ENCODE measurements at regions not wholly inside any gene's neighbourhood (a gene's known extent, or its start where the extent isn't known, plus 50 kb on each side); places are given as distances from the start of the nearest gene placed in this dataset.
A peak's percentile ranks its signal among the peaks of the same experiment; 100 is the strongest.

DNA sequence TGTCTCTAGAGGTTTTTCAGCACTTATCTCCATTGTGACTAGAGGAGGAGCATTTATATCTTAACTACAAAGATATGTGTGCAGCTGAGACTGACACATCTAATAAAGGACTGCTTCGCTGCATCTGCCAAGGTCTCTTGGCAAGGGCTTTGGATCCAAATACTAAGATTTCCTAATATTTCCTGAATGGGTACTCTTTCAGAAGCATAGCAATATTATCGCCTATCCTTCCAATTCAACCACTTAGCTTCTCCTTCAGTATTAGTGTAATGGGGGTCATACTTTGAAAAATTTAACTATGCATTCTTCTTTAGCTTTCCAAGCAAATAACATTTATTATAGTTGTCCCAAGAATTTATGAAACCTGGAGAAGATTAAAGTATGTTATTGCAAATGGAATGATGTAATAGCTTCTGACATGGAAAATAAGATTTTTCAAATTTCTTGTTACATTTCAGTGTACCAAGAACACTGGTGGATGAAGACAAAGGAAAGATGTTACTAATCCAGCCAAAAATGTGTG is 243.0 kb upstream of the PDE3A start:
- H3K27me3 ChIP-seq: no peaks in the 10 kb centered on the region
- TF ChIP-seq, protein P1, sequence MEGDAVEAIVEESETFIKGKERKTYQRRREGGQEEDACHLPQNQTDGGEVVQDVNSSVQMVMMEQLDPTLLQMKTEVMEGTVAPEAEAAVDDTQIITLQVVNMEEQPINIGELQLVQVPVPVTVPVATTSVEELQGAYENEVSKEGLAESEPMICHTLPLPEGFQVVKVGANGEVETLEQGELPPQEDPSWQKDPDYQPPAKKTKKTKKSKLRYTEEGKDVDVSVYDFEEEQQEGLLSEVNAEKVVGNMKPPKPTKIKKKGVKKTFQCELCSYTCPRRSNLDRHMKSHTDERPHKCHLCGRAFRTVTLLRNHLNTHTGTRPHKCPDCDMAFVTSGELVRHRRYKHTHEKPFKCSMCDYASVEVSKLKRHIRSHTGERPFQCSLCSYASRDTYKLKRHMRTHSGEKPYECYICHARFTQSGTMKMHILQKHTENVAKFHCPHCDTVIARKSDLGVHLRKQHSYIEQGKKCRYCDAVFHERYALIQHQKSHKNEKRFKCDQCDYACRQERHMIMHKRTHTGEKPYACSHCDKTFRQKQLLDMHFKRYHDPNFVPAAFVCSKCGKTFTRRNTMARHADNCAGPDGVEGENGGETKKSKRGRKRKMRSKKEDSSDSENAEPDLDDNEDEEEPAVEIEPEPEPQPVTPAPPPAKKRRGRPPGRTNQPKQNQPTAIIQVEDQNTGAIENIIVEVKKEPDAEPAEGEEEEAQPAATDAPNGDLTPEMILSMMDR (IDR thresholded peaks at IDR 0.05): no peak
- H3K27ac ChIP-seq: peak overlapping the region in 2 of 10 donors; percentile 5 to 19
- ATAC-seq (peak in 4 of 8 donors; percentile 31 to 70 (median 60)), DNase-seq (no peak)
- H3K36me3 ChIP-seq: no peaks in the 10 kb centered on the region
- H3K4me1 ChIP-seq: peaks cover 0 to 16% (median 0%) of the 10 kb centered on the region in 9 donors
- WGBS, 2 donors: 38 to 40% methylated on average over 2 of the region's 2 CpGs
- intact Hi-C loops (cut with DNase I): no loop called here
- no peak overlapping the region for H3K4me3 ChIP-seq
- H3K9me3 ChIP-seq: no peaks in the 10 kb centered on the region

DNA sequence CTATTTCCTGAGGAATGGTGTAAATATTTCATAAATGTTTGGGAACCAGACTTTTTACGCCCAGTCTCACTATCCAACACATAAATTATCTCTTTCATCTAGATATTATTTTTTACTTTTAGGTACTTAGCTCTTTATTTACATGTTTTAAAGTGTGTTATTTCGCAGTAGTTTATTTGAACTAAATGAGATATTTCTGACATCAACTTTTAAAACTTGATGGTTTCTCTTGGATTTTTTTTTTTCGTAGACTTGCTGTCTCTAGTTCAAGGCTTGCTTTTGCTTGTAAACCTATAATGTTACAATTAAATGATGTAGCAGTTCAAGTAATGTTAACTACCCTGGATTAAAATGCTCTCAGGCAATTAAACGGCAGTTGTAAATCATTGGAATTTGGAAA is 241.7 kb upstream of the PDE3A start:
- Histone ChIP-seq H3K36me3 (no peaks in the 10 kb centered on the region), H3K9me3 (no peaks in the 10 kb centered on the region), H3K27me3 (no peaks in the 10 kb centered on the region), H3K4me1 (peaks cover 0 to 16% (median 0%) of the 10 kb centered on the region in 9 donors), H3K27ac (no peak overlapping the region), H3K4me3 (no peak overlapping the region)
- DNase-seq (no peak), ATAC-seq (no peak)
- 93 to 96% methylated on average over 4 of the region's 4 CpGs for WGBS, 2 donors
- intact Hi-C loops (cut with DNase I): no loop called here
- TF ChIP-seq, protein P1 (IDR thresholded peaks at IDR 0.05): no peak

DNA sequence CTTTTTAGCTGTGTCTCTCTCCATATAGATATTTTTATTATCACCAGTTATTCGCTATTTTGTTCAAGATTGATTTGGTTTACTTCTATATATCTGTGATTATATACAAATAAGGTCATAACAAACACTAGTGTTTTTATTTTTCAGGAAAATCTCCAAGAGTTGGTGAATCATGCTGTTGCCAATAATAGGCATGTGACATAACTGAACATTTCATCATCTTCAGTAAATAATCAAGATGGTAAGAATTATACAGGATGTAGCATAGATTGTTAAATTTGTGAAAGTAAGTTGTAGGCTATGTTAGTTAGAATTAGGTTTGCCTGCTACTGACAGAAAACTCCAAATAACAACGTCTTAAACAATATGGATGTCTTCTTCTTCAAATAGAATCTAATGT is 240.9 kb upstream of the PDE3A start:
- H3K9me3 ChIP-seq: no peaks in the 10 kb centered on the region
- H3K27ac ChIP-seq: no peak overlapping the region
- intact Hi-C loops (cut with DNase I): no loop called here
- TF ChIP-seq, protein P1 (IDR thresholded peaks at IDR 0.05): no peak
- ATAC-seq: no peak
- WGBS, 2 donors: 87 to 93% methylated on average over 2 of the region's 2 CpGs
- H3K36me3 ChIP-seq: no peaks in the 10 kb centered on the region
- H3K4me1 ChIP-seq: peaks cover 0 to 16% (median 0%) of the 10 kb centered on the region in 9 donors
- H3K4me3 ChIP-seq: no peak overlapping the region
- no peak for DNase-seq
- no peaks in the 10 kb centered on the region for H3K27me3 ChIP-seq

DNA sequence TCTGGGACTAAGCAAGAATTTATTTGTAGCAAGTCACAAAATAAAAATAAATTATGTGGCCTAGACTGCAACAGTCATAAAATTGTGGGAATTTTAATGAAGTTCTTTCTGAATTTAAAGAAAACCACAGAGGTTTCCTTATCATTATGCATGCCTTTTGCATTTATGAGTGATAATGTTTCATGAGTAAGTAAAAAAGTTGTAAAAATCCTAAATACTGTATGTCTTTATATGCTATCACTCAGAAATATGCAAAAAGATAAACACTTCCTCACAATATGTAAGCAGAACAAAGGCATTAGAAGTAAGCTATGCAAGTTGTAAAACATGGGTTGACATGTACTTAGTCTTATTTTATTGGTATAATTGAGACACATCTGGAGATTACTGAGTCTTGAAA is 239.4 kb upstream of the PDE3A start:
- intact Hi-C loops (cut with DNase I): no loop called here
- TF ChIP-seq, protein P1 (IDR thresholded peaks at IDR 0.05): no peak
- DNase-seq: no peak
- Histone ChIP-seq H3K4me1 (peaks cover 0 to 9% (median 0%) of the 10 kb centered on the region in 9 donors), H3K9me3 (no peaks in the 10 kb centered on the region), H3K36me3 (no peaks in the 10 kb centered on the region), H3K4me3 (no peak overlapping the region), H3K27ac (no peak overlapping the region), H3K27me3 (no peaks in the 10 kb centered on the region)
- no peak for ATAC-seq

Data from heart right ventricle (tissue), 16 donors.